ENCODE measurements at regions not wholly inside any gene's neighbourhood (a gene's known extent, or its start where the extent isn't known, plus 50 kb on each side); places are given as distances from the start of the nearest gene placed in this dataset.
A peak's percentile ranks its signal among the peaks of the same experiment; 100 is the strongest.

- peaks cover 0 to 12% of the 10 kb centered on the region in 2 donors for H3K4me1 ChIP-seq (replicated peaks in 1 of 2)
- no peaks in the 10 kb centered on the region for H3K27me3 ChIP-seq
- H3K27ac ChIP-seq = peak overlapping the region in 1 of 5 donors; percentile 20
- DNase-seq = no peak
- TF ChIP-seq CTCF (IDR thresholded peaks at IDR 0.05) = no peak
- no peak for TF ChIP-seq POLR2A (IDR thresholded peaks at IDR 0.05)
- WGBS, 4 donors = 15 to 40% (median 32%) methylated on average over 2 of the region's 2 CpGs
- H3K9me3 ChIP-seq (replicated peaks in 1 of 3) = no peaks in the 10 kb centered on the region
- no peaks in the 10 kb centered on the region for H3K36me3 ChIP-seq (replicated peaks in 1 of 2)
- intact Hi-C loops (cut with DNase I) = no loop called here
- H3K4me3 ChIP-seq = no peak overlapping the region
These were observed 513.2 kb upstream of the ADGRL2 start for GRCh38 chr1:81287411-81288080.

- Histone ChIP-seq H3K36me3 (replicated peaks in 1 of 2) (no peaks in the 10 kb centered on the region), H3K27ac (no peak overlapping the region), H3K4me1 (replicated peaks in 1 of 2) (no peaks in the 10 kb centered on the region), H3K27me3 (no peaks in the 10 kb centered on the region), H3K9me3 (replicated peaks in 1 of 3) (no peaks in the 10 kb centered on the region), H3K4me3 (no peak overlapping the region)
- intact Hi-C loops (cut with DNase I) = no loop called here
- TF ChIP-seq CTCF (IDR thresholded peaks at IDR 0.05) = no peak
- no peak for TF ChIP-seq POLR2A (IDR thresholded peaks at IDR 0.05)
- DNase-seq = no peak
- 79 to 82% (median 80%) methylated on average over 2 of the region's 2 CpGs for WGBS, 4 donors
These were observed 530.7 kb upstream of the ADGRL2 start for GRCh38 chr1:81270051-81270450.

GRCh38 chr1:81264976-81265375 is 535.8 kb upstream of the ADGRL2 start:
- Histone ChIP-seq H3K27me3 (no peaks in the 10 kb centered on the region), H3K4me3 (no peak overlapping the region), H3K4me1 (replicated peaks in 1 of 2) (no peaks in the 10 kb centered on the region), H3K36me3 (replicated peaks in 1 of 2) (no peaks in the 10 kb centered on the region), H3K27ac (no peak overlapping the region), H3K9me3 (replicated peaks in 1 of 3) (no peaks in the 10 kb centered on the region)
- intact Hi-C loops (cut with DNase I) = no loop called here
- TF ChIP-seq CTCF (IDR thresholded peaks at IDR 0.05) (no peak), POLR2A (IDR thresholded peaks at IDR 0.05) (no peak)
- no peak for DNase-seq
- 69 to 78% (median 75%) methylated on average over 3 of the region's 3 CpGs for WGBS, 4 donors

GRCh38 chr1:81259625-81260411 is 540.9 kb upstream of the ADGRL2 start:
- no peak for TF ChIP-seq POLR2A (IDR thresholded peaks at IDR 0.05)
- TF ChIP-seq CTCF (IDR thresholded peaks at IDR 0.05) = no peak
- intact Hi-C loops (cut with DNase I) = no loop called here
- no peak overlapping the region for H3K4me3 ChIP-seq
- no peaks in the 10 kb centered on the region for H3K27me3 ChIP-seq
- DNase-seq = no peak
- no peaks in the 10 kb centered on the region for H3K4me1 ChIP-seq (replicated peaks in 1 of 2)
- no peaks in the 10 kb centered on the region for H3K9me3 ChIP-seq (replicated peaks in 1 of 3)
- no peaks in the 10 kb centered on the region for H3K36me3 ChIP-seq (replicated peaks in 1 of 2)
- H3K27ac ChIP-seq = no peak overlapping the region
- 84 to 89% (median 86%) methylated on average over 6 of the region's 6 CpGs for WGBS, 4 donors

All from adrenal gland (tissue), 9 donors.